Lung (tissue), 11 donors: ENCODE measurements at regions not wholly inside any gene's neighbourhood (a gene's known extent, or its start where the extent isn't known, plus 50 kb on each side); places are given as distances from the start of the nearest gene placed in this dataset.
A peak's percentile ranks its signal among the peaks of the same experiment; 100 is the strongest.

Experiments used
- ATAC-seq: fragments of 200-7000 bp; cut with Tn5 transposase; one replicate; pipeline ENCODE4 v1.9.1; 2020; ENCODE audit warnings: moderate number of reproducible peaks; ENCODE audit not compliant: insufficient read depth, low FRiP score
- DNase-seq, 3 donors: peaks; one replicate each; pipeline ENCODE4 v3.0.0-alpha.2; 2013 to 2017
- H3K27ac ChIP-seq, 2 donors: one replicate each; pipeline ENCODE4 v1.5.1; 2013; ENCODE audit warnings: mild to moderate bottlenecking in 2 of 2, moderate library complexity in 2 of 2, control low read depth in 1 of 2, inconsistent platforms in 1 of 2, low read depth in 1 of 2, low read length in 1 of 2
- H3K27me3 ChIP-seq, 3 donors: one replicate each; pipeline ENCODE4 v1.5.1; 2013; ENCODE audit warnings: low read length in 2 of 3; ENCODE audit not compliant: control insufficient read depth in 3 of 3, insufficient read depth in 3 of 3
- H3K36me3 ChIP-seq, 4 donors: one replicate each; pipeline ENCODE4 v1.5.1; 2013; ENCODE audit warnings: low read length in 4 of 4, mild to moderate bottlenecking in 1 of 4, moderate library complexity in 1 of 4; ENCODE audit not compliant: control insufficient read depth in 4 of 4, insufficient read depth in 4 of 4
- H3K4me1 ChIP-seq, 5 donors: one replicate each; pipeline ENCODE4 v1.5.1; 2013; ENCODE audit warnings: low read length in 5 of 5, mild to moderate bottlenecking in 2 of 5, moderate library complexity in 1 of 5; ENCODE audit not compliant: control insufficient read depth in 5 of 5, insufficient read depth in 5 of 5
- H3K4me3 ChIP-seq: one replicate; pipeline ENCODE4 v1.5.1; 2013; ENCODE audit warnings: mild to moderate bottlenecking, control low read depth, moderate library complexity
- H3K9ac ChIP-seq, 2 donors: one replicate each; pipeline ENCODE4 v1.5.1; 2013; ENCODE audit warnings: low read length in 2 of 2, control low read depth in 1 of 2; ENCODE audit not compliant: insufficient read depth in 1 of 2
- H3K9me3 ChIP-seq, 4 donors: one replicate each; pipeline ENCODE4 v1.5.1; 2013; ENCODE audit warnings: low read length in 3 of 4, mild to moderate bottlenecking in 1 of 4, moderate library complexity in 1 of 4; ENCODE audit not compliant: control insufficient read depth in 4 of 4, insufficient read depth in 3 of 4
- CTCF ChIP-seq: IDR thresholded peaks from 2 replicates; pipeline ENCODE4 v1.5.1; 2012; ENCODE audit warnings: mild to moderate bottlenecking; ENCODE audit errors: control extremely low read depth, extremely low read depth
- WGBS, 2 donors: extraction: QIAGEN DNeasy Blood & Tissue Kit; methylation state at CpG; one replicate each; pipeline ENCODE4 v1.1.7; 2013; 5-methylcytosine and 5-hydroxymethylcytosine counted together
- donor health status: control.
- donor health status: control.
- donor health status: Bipolar disorder and iron deficiency.
- donor health status: healthy.
- donor health status: DM: yes; HTN: yes; CAD: no.

GRCh38 chr4:45701621-45702020, 422.2 kb downstream of the GABRG1 start:
- WGBS, 2 donors: 77 to 87% methylated on average over 2 of the region's 2 CpGs
- no peak for ATAC-seq
- TF ChIP-seq CTCF: no peak

GRCh38 chr4:45693746-45694145, 430.1 kb downstream of the GABRG1 start:
- ATAC-seq (no peak), DNase-seq (peak in 2 of 3 donors; percentile 12 to 24)
- Histone ChIP-seq H3K9me3 (peaks cover 0 to 1% (median 0%) of the 10 kb centered on the region in 4 donors), H3K27me3 (no peaks in the 10 kb centered on the region), H3K9ac (no peak overlapping the region), H3K36me3 (no peaks in the 10 kb centered on the region), H3K27ac (no peak overlapping the region), H3K4me1 (peaks cover 0 to 6% (median 5%) of the 10 kb centered on the region in 5 donors), H3K4me3 (no peak overlapping the region)
- no peak for TF ChIP-seq CTCF

More at GRCh38 chr4:45701621-45702020, 422.2 kb downstream of the GABRG1 start:
- Histone ChIP-seq H3K36me3 (no peaks in the 10 kb centered on the region), H3K27me3 (no peaks in the 10 kb centered on the region), H3K4me1 (no peaks in the 10 kb centered on the region), H3K27ac (no peak overlapping the region), H3K4me3 (no peak overlapping the region), H3K9ac (no peak overlapping the region), H3K9me3 (no peaks in the 10 kb centered on the region)
- no peak for DNase-seq

- 76 to 77% methylated on average over 4 of the region's 4 CpGs for WGBS, 2 donors
- DNase-seq (peak in 1 of 3 donors; percentile 21), ATAC-seq (no peak)
- H3K9ac ChIP-seq: no peak overlapping the region
- TF ChIP-seq CTCF: no peak
- peaks cover 0 to 2% (median 0%) of the 10 kb centered on the region in 4 donors for H3K9me3 ChIP-seq
- H3K4me1 ChIP-seq: peaks cover 0 to 6% (median 5%) of the 10 kb centered on the region in 5 donors
- no peak overlapping the region for H3K4me3 ChIP-seq
- H3K27ac ChIP-seq: no peak overlapping the region
- no peaks in the 10 kb centered on the region for H3K27me3 ChIP-seq
- no peaks in the 10 kb centered on the region for H3K36me3 ChIP-seq
Measured at GRCh38 chr4:45692131-45692735, 431.6 kb downstream of the GABRG1 start.

GRCh38 chr4:45688341-45688740, 435.5 kb downstream of the GABRG1 start:
- TF ChIP-seq CTCF: no peak
- Histone ChIP-seq H3K9me3 (peaks cover 0 to 2% (median 0%) of the 10 kb centered on the region in 4 donors), H3K27ac (no peak overlapping the region), H3K4me1 (peaks cover 0 to 4% (median 0%) of the 10 kb centered on the region in 5 donors), H3K27me3 (no peaks in the 10 kb centered on the region), H3K9ac (no peak overlapping the region), H3K36me3 (no peaks in the 10 kb centered on the region), H3K4me3 (no peak overlapping the region)
- ATAC-seq (no peak), DNase-seq (no peak)
- 43 to 49% methylated on average over 2 of the region's 2 CpGs for WGBS, 2 donors
